ENCODE measurements at regions not wholly inside any gene's neighbourhood (a gene's known extent, or its start where the extent isn't known, plus 50 kb on each side); places are given as distances from the start of the nearest gene placed in this dataset.
"Not testable (repeated sequence)": the region's sequence is repeated elsewhere in the genome, so short reads cannot be mapped to it uniquely, and the experiment has no call there.

DNA sequence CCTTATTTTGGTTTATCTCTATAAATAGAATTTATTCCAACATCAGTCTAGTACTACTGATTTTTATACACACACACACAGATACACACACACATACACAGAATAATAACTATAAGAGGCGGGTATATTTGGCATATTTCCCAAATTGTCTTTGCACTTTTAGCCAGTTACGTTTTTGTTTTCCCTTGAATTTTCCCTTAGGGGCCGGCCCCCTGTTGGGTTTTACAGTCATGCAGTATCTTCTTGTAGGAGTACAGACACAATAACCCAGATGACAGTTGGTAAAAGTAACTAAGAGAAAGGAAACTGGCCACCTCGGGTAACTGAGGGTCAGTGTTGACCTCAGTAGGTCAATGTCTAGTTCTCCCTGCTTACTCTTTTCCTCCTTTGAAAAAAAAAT, 50.9 kb downstream of the DISP1 start:
- no peak for DNase-seq (ENCODE audit: low read depth)

- DNase-seq (ENCODE audit: low read depth) = no peak
These were observed 52.5 kb downstream of the DISP1 start for GRCh38 chr1:222867316-222867715.

DNA sequence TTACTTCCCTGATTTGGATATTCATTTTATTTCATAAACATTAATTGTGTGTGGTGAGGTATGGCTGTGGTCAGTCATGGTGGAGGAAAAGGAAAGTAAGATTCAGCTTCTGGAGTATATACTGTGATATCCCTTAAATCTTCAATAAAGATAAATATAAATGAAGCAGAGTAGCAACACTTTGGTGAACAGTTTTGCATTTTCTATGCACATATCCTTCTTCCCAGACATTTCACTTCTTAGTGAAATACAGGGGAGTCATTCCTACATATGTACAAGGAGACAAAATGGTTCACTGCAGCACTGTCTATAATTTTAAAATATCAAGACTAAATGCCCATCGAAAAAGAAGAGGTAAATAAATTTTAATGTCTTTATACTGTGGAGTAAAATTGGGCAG, 61.3 kb downstream of the DISP1 start:
- DNase-seq (ENCODE audit: low read depth) = no peak

- peak; percentile 14 for DNase-seq (ENCODE audit: low read depth)
These were observed 63.0 kb downstream of the DISP1 start for GRCh38 chr1:222877854-222878253.

DNA sequence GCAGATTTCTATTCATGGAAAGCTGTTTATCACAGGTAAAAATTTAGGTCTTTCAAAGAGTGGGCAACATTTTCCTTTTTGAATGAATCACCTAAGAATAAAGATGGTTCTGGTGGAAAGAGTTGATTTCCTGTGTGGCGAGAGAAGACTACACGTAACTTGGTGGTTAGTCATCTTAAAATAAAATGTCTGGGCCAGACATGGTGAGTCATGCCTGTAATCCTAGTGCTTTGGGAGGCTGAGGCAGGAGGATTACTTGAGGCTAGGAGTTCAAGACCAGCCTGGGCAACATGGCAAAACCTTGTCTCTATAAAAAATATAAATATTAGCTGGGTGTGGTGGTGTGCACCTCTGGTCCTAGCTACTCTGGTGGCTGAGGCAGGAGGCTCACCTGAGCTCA, 65.7 kb downstream of the DISP1 start:
- no peak for DNase-seq (ENCODE audit: low read depth)

DNA sequence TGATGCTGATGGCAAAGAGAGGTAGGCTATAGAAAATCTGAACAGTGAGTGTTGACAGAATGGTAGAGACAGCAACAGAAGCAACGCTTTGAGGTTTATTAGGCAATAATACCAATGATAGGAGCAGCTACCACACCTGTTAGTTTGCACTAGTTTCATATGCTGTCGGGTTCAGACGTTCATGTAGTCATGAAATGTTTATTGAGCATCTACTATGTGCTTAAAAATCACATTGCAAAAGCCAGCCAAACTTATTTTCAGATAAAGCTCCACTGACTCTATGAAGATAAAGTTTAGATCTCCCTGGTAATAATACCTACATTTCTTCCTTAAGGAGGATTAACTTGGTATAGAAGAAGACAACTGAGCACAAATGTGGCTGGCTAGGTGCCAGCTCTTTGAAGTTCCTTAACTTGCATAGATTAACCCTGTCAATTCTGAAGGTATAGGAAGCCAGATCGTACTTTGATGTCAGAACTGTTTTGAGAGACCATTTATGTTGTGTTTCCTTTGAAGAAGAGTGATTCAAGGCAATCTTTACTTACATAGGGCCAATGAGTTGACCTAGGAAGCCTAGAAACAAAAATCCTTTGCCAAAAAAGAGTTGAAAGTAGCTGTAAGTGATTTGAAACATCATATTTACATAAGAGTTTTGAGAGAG, 71.5 kb downstream of the DISP1 start:
- no peak for DNase-seq (ENCODE audit: low read depth)

GRCh38 chr1:222886878-222887351, 72.1 kb downstream of the DISP1 start:
- no peak for DNase-seq (ENCODE audit: low read depth)

DNA sequence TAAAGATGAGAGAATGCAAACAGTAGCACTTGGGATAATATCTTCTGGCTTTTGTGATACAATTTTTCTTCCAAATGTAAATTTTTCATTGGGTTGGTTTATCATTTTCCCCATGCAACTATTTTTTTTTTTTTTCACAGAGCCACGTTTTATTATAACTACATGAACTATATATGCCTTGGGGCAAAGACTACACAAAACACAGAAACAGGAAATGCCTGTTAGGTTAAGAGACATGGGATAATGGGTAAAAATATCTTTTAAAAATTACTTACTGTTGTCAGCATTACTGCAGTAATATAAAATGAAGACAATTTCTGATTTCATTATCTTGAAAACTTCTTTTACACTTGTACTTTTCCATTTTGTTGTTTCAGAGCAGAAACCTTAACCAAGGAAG, 74.6 kb downstream of the DISP1 start:
- DNase-seq (ENCODE audit: low read depth) = no peak

DNA sequence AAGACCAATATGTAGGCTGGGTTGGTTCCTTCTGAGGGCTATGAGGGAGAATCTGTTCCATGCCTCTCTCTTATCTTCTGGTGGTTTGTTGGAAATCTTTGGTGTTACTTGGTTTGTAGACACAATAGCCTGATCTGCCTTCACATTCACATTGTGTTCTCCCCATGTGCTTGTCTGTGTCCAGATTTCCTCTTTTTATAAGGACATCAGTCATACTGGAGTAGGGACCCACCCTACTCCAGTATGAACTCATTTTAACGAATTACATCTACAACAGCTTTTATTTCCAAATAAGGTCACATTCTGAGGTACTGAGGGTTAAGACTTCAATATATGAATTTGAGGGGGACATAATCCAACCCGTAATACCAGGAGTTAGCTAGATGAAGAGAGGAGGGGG, 75.9 kb downstream of the DISP1 start:
- DNase-seq (ENCODE audit: low read depth) = no peak

DNA sequence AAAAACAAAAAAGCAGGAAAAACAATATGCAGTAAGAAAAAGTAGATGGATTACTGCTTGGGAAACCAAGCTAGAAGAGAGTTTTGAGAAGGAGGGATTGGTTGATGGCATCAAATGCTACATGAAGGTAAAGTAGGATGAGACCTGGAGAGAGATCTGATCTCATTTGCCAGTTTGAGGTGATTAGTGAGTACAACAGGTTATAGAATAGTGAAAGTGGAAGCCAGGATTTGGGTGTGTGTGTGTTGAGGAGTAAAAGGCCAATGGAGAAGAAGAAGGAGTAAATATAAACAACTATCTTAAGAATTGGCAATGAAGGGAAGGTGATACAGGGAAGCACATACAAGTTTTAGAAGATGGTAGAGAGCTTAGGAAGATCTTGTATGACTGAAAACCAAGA, 76.7 kb downstream of the DISP1 start:
- no peak for DNase-seq (ENCODE audit: low read depth)

DNA sequence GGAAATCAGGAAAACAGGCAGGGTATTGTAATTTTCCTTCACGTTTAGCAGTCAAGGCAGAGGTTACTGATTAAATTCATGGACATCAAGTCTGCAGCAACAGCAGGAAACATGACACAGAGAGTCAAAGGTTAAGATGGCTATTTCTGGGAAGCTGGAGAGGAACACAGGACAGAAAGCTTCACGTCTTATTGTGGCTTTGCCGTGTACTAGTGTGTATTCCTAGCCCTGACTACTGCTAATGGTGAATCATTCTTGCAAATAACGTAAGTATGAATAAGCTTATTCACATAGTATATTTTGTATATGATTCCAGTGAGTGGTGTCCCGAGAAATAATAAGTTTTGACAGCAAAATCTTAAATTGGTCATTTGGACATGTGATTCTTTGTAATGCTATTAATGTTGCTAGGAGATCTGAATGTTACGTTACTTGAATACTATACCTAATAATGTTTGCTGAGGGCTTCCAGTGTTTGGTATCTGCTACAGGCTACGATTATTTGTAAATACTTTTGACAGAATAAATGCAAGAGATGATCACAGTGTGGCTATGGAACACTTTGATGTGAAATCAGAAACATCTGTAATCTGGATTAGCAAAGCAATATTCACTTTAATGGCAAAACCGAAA, 77.4 kb downstream of the DISP1 start:
- peak; percentile 30 for DNase-seq (ENCODE audit: low read depth)

- no peak for DNase-seq (ENCODE audit: low read depth)
These were observed 78.4 kb downstream of the DISP1 start for GRCh38 chr1:222893255-222893654.

DNA sequence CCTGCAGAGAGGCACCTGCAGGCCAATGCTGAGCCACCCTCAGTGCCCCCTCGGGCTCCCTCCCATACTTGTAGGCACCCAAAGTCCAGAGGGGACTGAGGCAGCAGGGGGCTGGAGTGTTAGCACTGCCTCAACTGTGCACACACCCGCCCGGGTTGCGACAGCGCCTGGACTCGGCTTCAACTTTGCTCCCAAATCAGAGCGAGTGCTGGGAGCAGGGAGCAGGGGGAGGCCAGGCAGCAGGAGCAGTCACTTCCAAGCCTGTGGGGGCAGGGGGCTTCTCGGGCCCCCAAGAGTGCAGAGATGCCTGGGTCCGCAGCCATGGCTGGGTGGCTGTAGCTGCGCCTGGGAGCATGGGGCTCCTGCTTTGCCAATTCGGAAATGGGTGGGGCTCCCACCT, 79.5 kb downstream of the DISP1 start:
- no peak for DNase-seq (ENCODE audit: low read depth)

GRCh38 chr1:222896630-222897526, 82.0 kb downstream of the DISP1 start:
- no peak for DNase-seq (ENCODE audit: low read depth)

DNA sequence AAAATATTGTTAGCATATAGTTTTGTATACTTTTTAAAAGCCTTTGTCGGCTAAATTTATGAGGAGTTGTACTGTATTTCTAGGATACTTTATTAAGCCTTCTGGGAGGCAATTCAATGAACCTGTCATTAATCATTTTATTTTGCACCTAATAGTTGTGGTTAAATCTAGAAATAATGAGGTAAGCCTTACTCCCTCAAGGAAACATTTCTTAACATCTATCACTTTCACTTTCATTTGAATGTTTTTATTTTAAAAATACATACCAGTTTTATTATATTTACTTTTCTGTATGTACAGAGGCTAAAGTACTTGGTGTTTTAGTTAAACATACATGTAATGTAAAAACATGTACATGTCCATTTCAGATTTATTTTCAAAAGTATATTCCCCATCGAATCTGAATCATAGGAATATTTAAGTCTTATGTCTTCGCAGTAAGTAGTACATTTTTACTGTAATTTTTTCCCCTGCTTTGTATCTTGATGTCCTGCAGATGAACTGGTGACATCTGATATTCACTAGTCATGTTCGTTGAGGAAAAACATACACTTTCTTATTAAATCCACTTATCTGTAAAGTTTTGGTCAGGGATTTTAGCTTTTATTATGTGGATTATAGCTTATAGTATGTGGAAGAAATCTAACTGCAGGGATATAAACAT, 82.8 kb downstream of the DISP1 start:
- DNase-seq (ENCODE audit: low read depth) = no peak

DNA sequence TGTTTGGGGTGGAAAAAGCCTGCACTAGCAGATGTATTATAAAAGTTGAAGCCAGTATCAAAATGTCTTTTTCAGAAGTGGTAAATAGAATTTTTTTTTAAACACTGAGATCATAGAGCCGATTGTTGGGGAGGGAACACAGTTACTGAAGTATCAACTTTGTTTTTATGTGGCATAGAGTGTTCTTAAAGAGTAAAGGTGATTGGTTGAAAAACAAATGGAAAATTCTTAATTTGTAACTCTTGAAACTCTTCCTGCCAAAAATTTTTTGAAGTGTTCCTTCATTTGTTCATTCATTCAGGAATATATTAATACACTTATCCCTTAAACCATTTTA, 83.3 kb downstream of the DISP1 start:
- no peak for DNase-seq (ENCODE audit: low read depth)

- no peak for DNase-seq (ENCODE audit: low read depth)
These were observed 84.6 kb downstream of the DISP1 start for GRCh38 chr1:222899471-222899870.

- no peak for DNase-seq (ENCODE audit: low read depth)
These were observed 89.6 kb downstream of the DISP1 start for GRCh38 chr1:222904451-222904850.

GRCh38 chr1:222905151-222905550, 90.3 kb downstream of the DISP1 start:
- DNase-seq (ENCODE audit: low read depth) = no peak

- not testable (repeated sequence) for DNase-seq (ENCODE audit: low read depth)
These were observed 91.5 kb downstream of the DISP1 start for GRCh38 chr1:222906271-222906739.

DNA sequence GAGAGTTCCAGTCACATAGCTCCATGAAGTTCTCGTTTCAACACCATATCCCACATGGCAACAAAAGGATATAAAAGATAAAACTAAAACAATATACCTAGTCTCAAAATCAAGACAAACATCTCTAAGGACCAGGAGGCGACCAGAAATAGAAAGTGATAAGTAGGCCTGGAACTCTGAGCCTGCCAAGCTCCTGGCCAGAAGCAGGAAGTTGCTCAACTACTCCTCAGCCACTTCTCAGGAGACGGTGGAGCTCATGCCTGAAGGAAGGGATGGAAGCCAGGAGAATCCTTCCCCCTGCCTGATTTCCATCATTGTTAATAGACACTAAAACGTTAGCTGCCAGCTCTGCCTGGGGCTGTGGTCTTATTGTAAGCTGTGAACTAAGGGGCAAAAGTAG, 94.7 kb downstream of the DISP1 start:
- peak; percentile 50 for DNase-seq (ENCODE audit: low read depth)

DNA sequence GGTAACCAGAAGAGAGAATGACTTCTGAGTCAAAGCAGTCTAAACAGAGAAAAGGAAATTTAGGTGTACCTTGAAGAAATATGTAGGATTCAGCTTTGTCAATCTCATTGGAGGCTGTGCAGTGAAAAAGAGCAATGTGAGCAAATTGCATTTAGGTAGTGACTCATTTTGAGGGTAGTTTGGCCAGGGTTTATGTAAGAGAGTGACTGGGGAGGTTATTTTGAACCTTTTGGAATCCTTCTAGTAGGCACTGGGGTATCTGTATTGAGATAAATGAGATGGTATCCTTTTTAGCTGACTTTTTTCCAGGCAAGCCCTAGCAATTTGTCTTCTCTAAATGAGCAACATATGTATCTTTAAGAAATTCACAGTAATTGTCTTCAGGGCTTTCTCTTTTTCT, 95.9 kb downstream of the DISP1 start:
- DNase-seq (ENCODE audit: low read depth) = peak; percentile 53
